ENCODE measurements at regions not wholly inside any gene's neighbourhood (a gene's known extent, or its start where the extent isn't known, plus 50 kb on each side); places are given as distances from the start of the nearest gene placed in this dataset.
"Not testable (repeated sequence)": the region's sequence is repeated elsewhere in the genome, so short reads cannot be mapped to it uniquely, and the experiment has no call there.

DNA sequence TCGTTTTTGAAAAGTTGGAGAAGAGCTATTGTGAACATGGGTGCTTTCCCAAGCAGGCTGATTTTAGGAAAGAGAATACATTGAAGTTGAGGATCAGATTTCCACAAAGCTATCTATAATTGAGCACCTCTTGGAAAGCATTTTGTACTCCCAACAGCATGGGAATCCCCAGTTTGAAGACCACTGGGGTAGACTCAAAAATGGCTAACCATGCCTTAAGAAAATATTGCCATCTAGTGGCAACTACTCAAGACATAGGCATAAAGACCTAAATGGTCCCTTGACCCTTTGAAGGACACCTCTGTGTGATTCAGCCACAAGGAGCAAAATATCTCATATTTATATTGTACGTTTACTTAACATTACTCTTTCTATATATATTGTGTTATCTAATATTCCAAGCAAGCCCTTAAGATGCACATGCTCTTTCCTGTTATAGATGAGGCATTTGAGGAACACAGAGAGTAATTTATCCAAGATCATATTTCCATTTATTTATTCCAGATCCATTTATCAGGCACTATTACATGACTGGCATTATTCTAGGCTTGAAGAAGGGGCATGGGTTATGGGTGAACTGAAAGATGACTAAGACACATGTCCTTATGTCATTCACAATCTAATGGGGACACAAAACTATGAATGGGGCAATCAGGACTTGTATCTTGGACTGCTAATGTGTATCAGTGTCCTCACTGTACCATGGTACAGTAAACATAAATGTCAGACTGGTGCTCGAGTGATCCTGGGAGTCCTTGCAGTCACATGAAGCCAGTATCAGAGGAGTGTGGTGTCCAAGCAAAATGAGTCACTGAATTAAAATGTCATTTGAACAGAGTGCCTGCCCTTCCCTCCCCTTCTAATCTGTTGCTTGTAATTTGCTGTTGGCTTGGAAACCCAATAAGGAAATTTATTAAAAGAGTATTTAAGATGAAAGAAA lies 121.0 kb upstream of the XPO1 start:
- TF ChIP-seq, protein P1, sequence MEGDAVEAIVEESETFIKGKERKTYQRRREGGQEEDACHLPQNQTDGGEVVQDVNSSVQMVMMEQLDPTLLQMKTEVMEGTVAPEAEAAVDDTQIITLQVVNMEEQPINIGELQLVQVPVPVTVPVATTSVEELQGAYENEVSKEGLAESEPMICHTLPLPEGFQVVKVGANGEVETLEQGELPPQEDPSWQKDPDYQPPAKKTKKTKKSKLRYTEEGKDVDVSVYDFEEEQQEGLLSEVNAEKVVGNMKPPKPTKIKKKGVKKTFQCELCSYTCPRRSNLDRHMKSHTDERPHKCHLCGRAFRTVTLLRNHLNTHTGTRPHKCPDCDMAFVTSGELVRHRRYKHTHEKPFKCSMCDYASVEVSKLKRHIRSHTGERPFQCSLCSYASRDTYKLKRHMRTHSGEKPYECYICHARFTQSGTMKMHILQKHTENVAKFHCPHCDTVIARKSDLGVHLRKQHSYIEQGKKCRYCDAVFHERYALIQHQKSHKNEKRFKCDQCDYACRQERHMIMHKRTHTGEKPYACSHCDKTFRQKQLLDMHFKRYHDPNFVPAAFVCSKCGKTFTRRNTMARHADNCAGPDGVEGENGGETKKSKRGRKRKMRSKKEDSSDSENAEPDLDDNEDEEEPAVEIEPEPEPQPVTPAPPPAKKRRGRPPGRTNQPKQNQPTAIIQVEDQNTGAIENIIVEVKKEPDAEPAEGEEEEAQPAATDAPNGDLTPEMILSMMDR (conservative IDR thresholded peaks at IDR 0.05; ENCODE audit: control insufficient read depth, insufficient read depth, low read depth, low read length) = peak; percentile 75
- DNase-seq (ENCODE audit: low read depth) = peak; percentile 72

DNA sequence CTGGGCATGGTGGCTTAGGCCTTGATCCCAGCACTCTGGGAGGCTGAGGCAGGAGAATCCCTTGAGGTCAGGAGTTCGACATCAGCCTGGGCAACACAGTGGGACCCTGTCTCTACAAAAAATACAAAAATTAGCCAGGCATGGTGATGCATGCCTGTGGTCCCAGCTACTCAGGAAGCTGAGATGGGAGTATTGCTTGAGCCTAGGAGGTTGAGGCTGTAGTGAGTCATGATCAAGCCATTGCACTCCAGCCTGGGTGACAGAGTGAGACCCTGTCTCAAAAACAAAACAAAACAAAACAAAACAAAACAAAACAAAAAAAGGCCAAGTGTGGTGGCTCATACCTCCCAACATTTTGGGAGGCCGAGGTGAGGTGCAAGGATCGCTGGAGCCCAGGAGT lies 111.8 kb upstream of the XPO1 start:
- not testable (repeated sequence) for H3K4me3 ChIP-seq (ENCODE audit: control insufficient read depth, low read depth, low read length)
- peak; percentile 21 for DNase-seq (ENCODE audit: low read depth)

More for the DNA sequence above, 121.0 kb upstream of the XPO1 start:
- H3K4me3 ChIP-seq (ENCODE audit: control insufficient read depth, low read depth, low read length) = no peak overlapping the region

DNA sequence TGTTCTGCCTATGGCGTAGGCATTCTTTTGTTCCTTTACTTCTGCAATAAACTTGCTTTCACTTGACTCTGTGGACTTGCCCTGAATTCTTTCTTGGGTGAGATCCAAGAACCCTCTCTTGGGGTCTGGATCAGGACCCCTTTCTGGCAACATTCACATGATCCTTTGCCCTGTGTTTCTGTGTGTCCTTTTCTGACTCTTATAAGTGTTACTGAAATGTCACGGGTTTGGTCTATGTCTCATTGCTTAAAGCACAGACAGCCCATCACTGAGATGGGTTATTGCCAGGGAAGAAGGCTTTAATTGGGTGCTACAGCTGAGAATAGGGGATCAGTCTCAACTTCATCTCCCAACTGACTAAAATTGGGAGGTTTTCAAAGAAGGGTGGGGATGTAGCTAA lies 110.9 kb upstream of the XPO1 start:
- DNase-seq (ENCODE audit: low read depth) = no peak
- no peak overlapping the region for H3K4me3 ChIP-seq (ENCODE audit: control insufficient read depth, low read depth, low read length)
- TF ChIP-seq, protein P1 (conservative IDR thresholded peaks at IDR 0.05; ENCODE audit: control insufficient read depth, insufficient read depth, low read depth, low read length) = no peak

DNA sequence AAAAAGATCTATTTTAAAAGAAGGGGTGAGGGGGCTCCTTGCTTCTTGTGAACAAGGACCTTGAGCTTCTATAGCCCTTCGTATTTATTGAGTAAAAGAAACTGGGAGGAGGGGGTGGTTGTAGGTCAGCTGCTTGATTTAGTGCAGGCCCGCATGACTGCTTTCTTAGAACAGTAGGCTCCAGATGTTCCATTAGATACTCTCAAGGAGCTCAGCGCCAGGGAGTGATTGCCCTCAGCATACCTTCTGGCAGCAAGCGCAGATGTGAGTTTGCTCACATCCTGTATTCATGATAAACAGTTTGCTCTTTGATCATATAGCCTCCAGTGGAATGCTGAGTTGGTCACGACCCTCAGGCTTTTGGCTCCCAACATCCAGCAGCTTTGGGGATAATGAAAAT lies 108.9 kb upstream of the XPO1 start:
- H3K4me3 ChIP-seq (ENCODE audit: control insufficient read depth, low read depth, low read length) = no peak overlapping the region
- TF ChIP-seq, protein P1 (conservative IDR thresholded peaks at IDR 0.05; ENCODE audit: control insufficient read depth, insufficient read depth, low read depth, low read length) = no peak
- DNase-seq (ENCODE audit: low read depth) = peak; percentile 79

DNA sequence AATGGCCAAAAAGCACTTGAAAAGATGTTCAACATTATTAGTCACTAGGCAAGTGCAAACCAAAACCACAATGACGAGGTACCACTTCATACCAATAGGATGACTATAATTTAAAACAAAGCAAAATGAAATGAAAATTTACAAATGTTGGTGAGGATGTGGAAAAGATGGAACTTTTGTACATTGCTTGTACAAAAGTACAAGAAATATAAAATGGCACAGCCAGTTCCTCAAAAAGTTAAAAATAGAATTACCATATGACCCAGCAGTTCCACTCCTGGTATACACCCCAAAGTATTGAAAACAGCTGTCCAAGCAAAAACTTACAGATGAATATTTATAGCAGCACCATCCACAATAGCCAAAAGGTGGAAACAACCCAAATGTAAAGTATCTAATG lies 107.8 kb upstream of the XPO1 start:
- DNase-seq (ENCODE audit: low read depth) = peak; percentile 95
- TF ChIP-seq, protein P1 (conservative IDR thresholded peaks at IDR 0.05; ENCODE audit: control insufficient read depth, insufficient read depth, low read depth, low read length) = no peak
- H3K4me3 ChIP-seq (ENCODE audit: control insufficient read depth, low read depth, low read length) = no peak overlapping the region

DNA sequence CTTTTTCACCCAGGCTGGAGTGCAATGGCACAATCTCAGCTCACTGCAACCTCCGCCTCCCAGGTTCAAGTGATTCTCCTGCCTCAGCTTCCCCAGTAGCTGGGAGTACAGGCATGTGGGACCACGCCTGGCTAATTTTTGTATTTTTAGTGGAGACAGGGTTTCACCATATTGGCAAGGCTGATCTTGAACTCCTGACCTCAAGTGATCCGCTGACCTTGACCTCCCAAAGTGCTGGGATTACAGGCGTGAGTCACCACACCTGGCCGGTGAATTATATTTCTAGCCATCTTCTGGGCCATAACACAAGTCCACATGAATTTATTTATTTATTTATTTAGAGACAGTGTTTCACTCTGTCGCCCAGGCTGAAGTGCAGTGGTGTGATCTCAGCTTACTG lies 105.0 kb upstream of the XPO1 start:
- DNase-seq (ENCODE audit: low read depth) = not testable (repeated sequence)

DNA sequence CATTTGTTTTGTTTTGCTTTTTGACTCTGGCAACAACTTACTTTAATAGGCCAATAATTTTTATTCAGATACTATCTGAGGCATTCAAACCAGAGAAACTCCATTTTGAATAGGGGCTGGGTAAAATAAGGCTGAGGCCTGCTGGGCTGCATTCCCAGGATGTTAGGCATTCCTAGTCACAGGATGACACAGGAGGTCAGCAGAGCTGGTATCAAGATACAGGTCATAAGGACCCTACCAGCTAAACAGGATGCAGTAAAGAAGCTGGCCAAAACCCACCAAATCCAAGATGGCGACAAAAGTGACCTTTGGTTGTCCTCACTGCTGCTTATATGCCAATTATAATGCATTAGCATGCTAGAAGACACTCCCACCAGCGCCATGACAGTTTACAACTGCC lies 102.2 kb upstream of the XPO1 start:
- H3K4me3 ChIP-seq (ENCODE audit: control insufficient read depth, low read depth, low read length) = no peak overlapping the region
- TF ChIP-seq, protein P1 (conservative IDR thresholded peaks at IDR 0.05; ENCODE audit: control insufficient read depth, insufficient read depth, low read depth, low read length) = no peak
- no peak for DNase-seq (ENCODE audit: low read depth)

More for the DNA sequence above, 105.0 kb upstream of the XPO1 start:
- H3K4me3 ChIP-seq (ENCODE audit: control insufficient read depth, low read depth, low read length) = not testable (repeated sequence)

DNA sequence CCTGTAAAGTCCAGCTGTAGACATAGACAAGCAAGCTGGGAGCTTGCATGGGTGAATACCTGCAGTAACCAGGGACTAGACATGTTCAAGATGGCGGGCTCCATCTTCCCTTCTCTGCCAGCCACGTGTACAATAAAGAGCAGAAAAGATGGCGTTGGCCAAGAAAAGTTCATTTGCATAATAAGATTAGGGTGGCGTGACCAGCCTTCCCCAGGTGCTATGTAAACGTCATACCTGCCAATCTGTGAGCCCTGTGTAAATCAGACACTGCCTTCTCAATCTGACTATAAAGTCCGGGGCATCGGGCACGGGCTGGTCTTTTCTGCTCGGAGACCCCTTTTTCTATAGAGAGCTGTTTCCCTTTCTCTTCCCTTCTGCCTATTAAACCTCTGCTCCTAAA lies 101.6 kb upstream of the XPO1 start:
- DNase-seq (ENCODE audit: low read depth) = no peak
- TF ChIP-seq, protein P1 (conservative IDR thresholded peaks at IDR 0.05; ENCODE audit: control insufficient read depth, insufficient read depth, low read depth, low read length) = no peak
- no peak overlapping the region for H3K4me3 ChIP-seq (ENCODE audit: control insufficient read depth, low read depth, low read length)

Measured in fibroblast of mammary gland (primary cell).